Mammary epithelial cell (primary cell): ENCODE measurements at regions not wholly inside any gene's neighbourhood (a gene's known extent, or its start where the extent isn't known, plus 50 kb on each side); places are given as distances from the start of the nearest gene placed in this dataset.

Source experiments
- CTCF ChIP-seq, 2 donors: IDR thresholded peaks in 1 of 2; conservative IDR thresholded peaks in 1 of 2; 2 replicates each; pipeline ENCODE4 v1.5.1; 2011 to 2012; ENCODE audit warnings: inconsistent platforms in 2 of 2, low read length in 2 of 2, mild to moderate bottlenecking in 2 of 2, control low read depth in 1 of 2, low read depth in 1 of 2; ENCODE audit not compliant: insufficient read depth in 1 of 2; ENCODE audit errors: extremely low read depth in 1 of 2
- EZH2 ChIP-seq: IDR thresholded peaks from 2 replicates; pipeline ENCODE4 v1.6.1; 2012; ENCODE audit warnings: low read length, inconsistent platforms, borderline replicate concordance

DNA sequence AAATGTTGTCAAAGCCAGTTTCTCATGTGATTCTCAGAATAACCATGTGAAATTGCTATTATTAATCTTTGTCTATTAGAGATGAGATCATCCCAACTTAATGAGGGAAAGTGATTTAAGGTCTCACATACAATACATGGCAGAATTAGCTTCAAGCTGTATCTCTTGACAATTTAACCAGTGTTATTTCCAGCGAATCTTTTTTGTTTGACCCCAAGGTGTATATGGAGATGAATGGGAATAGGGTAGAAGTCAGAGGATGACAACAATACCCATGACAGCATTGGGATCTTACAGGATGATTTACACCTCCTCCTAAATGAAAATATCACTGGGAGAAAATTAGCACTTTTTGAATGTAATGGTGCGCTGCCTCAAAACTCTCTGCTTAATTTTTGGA lies 290.8 kb upstream of the LUZP2 start:
- TF ChIP-seq CTCF (conservative IDR thresholded peaks at IDR 0.05 in 1 of 2, IDR thresholded peaks at IDR 0.05 in 1 of 2; ENCODE audit: extremely low read depth in 1 of 2, insufficient read depth in 1 of 2, low read depth in 1 of 2, low read length in 2 of 2) (no peak), EZH2 (no peak)
